ENCODE measurements at regions not wholly inside any gene's neighbourhood (a gene's known extent, or its start where the extent isn't known, plus 50 kb on each side); places are given as distances from the start of the nearest gene placed in this dataset.

GRCh38 chr12:68998041-68998440 is 65.1 kb upstream of the CPM start:
- H3K18ac ChIP-seq (ENCODE audit: extremely low read depth, low read length): no peak overlapping the region
- no peak overlapping the region for H3K14ac ChIP-seq (ENCODE audit: insufficient read length)
- peaks cover 2 to 6% of the 10 kb centered on the region in 2 experiments; a peak in 2 of 4 replicates for H3K9me3 ChIP-seq (ENCODE audit: insufficient read depth in 2 of 2, low read depth in 1 of 2, low read length in 1 of 2)
- no peaks in the 10 kb centered on the region for H3K27me3 ChIP-seq (replicated peaks in 1 of 4; ENCODE audit: control insufficient read depth in 3 of 4, extremely low read depth in 1 of 4, insufficient read depth in 3 of 4, low read length in 3 of 4)
- 100% methylated on average over 1 of the region's 1 CpG; no CpG with 5 or more reads in 1 of the 2 experiments for WGBS, 2 experiments (ENCODE audit: extremely low coverage in 1 of 2, insufficient coverage in 1 of 2, insufficient read length in 1 of 2, insufficient replicate concordance in 2 of 2, low coverage in 1 of 2, low lambda C conversion rate in 2 of 2, missing lambda C conversion rate in 1 of 2)
- H2BK12ac ChIP-seq (ENCODE audit: low read depth, low read length): no peak overlapping the region
- no peak overlapping the region for H3K23ac ChIP-seq (ENCODE audit: insufficient read length)
- no peak overlapping the region for H3K4me3 ChIP-seq (ENCODE audit: extremely low read depth in 1 of 4, insufficient read depth in 2 of 4, low read depth in 3 of 4, low read length in 4 of 4)
- H3K27ac ChIP-seq (ENCODE audit: low read depth, low read length): no peak overlapping the region
- H3K4me2 ChIP-seq (ENCODE audit: insufficient read depth in 1 of 2, low read depth in 2 of 2, low read length in 2 of 2): no peak overlapping the region
- no peak overlapping the region for H2BK120ac ChIP-seq (replicated peaks; ENCODE audit: low read depth, low read length)
- H3K9ac ChIP-seq (replicated peaks in 1 of 4; ENCODE audit: extremely low read depth in 1 of 4, low read depth in 3 of 4, low read length in 3 of 4): no peak overlapping the region
- no peak overlapping the region for H4K91ac ChIP-seq (replicated peaks; ENCODE audit: insufficient read length, low read length)
- no peaks in the 10 kb centered on the region for H4K20me1 ChIP-seq (replicated peaks in 1 of 2; ENCODE audit: control insufficient read depth in 1 of 2, insufficient read depth in 2 of 2, low read length in 2 of 2)
- no peak overlapping the region for H4K8ac ChIP-seq (ENCODE audit: extremely low read depth, insufficient read depth, low read length)
- no peak overlapping the region for H3K56ac ChIP-seq (replicated peaks; ENCODE audit: insufficient read length, low read depth, low read length)
- POLR2A ChIA-PET (ENCODE audit: partially characterized antibody): no interaction called here
- DNase-seq (ENCODE audit: low read depth in 1 of 2, low spot score in 2 of 2) (no peak), FAIRE-seq (no peak)
- H3K4ac ChIP-seq (replicated peaks; ENCODE audit: insufficient read length, low read depth, low read length): no peak overlapping the region
- no peak overlapping the region for H2BK5ac ChIP-seq (ENCODE audit: low read depth, low read length)
- no peaks in the 10 kb centered on the region for H3K79me2 ChIP-seq (ENCODE audit: control insufficient read depth in 1 of 2, insufficient read depth in 2 of 2, low read length in 2 of 2)
- H3K23me2 ChIP-seq (ENCODE audit: low read depth, low read length): no peaks in the 10 kb centered on the region
- no peaks in the 10 kb centered on the region for H3K36me3 ChIP-seq (ENCODE audit: control insufficient read depth in 2 of 4, insufficient read depth in 4 of 4, low read length in 3 of 4)
- H2BK15ac ChIP-seq (ENCODE audit: low read length): no peak overlapping the region
- no peak overlapping the region for H2AFZ ChIP-seq (ENCODE audit: low read length)
- no peak overlapping the region for H2AK5ac ChIP-seq (ENCODE audit: low read depth, low read length)
- CTCF ChIA-PET (ENCODE audit: partially characterized antibody): interaction anchor here (1.0 kb wide), 1 partner anchor 9 kb away, joined by 3 read pairs; no protein-coding TSS in a partner anchor
- no peaks in the 10 kb centered on the region for H3K79me1 ChIP-seq (ENCODE audit: low read depth, low read length)
- no peaks in the 10 kb centered on the region for H3K4me1 ChIP-seq (replicated peaks in 1 of 4; ENCODE audit: control insufficient read depth in 3 of 4, insufficient read depth in 4 of 4, low read length in 3 of 4)
- H2BK20ac ChIP-seq (ENCODE audit: low read length): no peak overlapping the region
- H4K5ac ChIP-seq (ENCODE audit: insufficient read length, low read depth, low read length): no peak overlapping the region
- TF ChIP-seq RBBP5 (IDR thresholded peaks at IDR 0.05; ENCODE audit: borderline replicate concordance, low read depth, low read length) (no peak), SUZ12 (IDR thresholded peaks at IDR 0.05; ENCODE audit: low read length) (no peak), TCF12 (IDR thresholded peaks at IDR 0.05; ENCODE audit: low read depth, low read length) (no peak), SP2 (IDR thresholded peaks at IDR 0.05; ENCODE audit: low read length) (no peak), EZH2 (IDR thresholded peaks at IDR 0.05; ENCODE audit: low read depth, low read length, severe bottlenecking) (no peak), FOSL1 (IDR thresholded peaks at IDR 0.05; ENCODE audit: insufficient read depth, low read depth, low read length) (no peak), ATF3 (IDR thresholded peaks at IDR 0.05; ENCODE audit: insufficient read depth, low read depth, low read length) (no peak), SIRT6 (IDR thresholded peaks at IDR 0.05; ENCODE audit: low read length) (no peak), CHD1 (IDR thresholded peaks at IDR 0.05; ENCODE audit: low read depth, low read length) (no peak), RNF2 (IDR thresholded peaks at IDR 0.05; ENCODE audit: borderline replicate concordance, low read depth, low read length, missing control alignments, poor library complexity, severe bottlenecking) (no peak), RXRA (IDR thresholded peaks at IDR 0.05; ENCODE audit: insufficient read depth, low read depth, low read length) (no peak), SRF (IDR thresholded peaks at IDR 0.05; ENCODE audit: low read depth, low read length) (no peak), SAP30 (IDR thresholded peaks at IDR 0.05; ENCODE audit: insufficient read depth, insufficient replicate concordance, low read length) (no peak), POU5F1 (IDR thresholded peaks at IDR 0.05; ENCODE audit: low read depth, low read length) (no peak), CREB1 (IDR thresholded peaks at IDR 0.05) (no peak)
